Lower lobe of right lung (tissue), 2 donors: ENCODE measurements at regions not wholly inside any gene's neighbourhood (a gene's known extent, or its start where the extent isn't known, plus 50 kb on each side); places are given as distances from the start of the nearest gene placed in this dataset.

Source experiments
- ATAC-seq, 2 donors: fragments of 200-7000 bp; cut with Tn5 transposase; one replicate each; pipeline ENCODE4 v1.9.1; 2020 to 2022; ENCODE audit warnings: mild to moderate bottlenecking in 2 of 2, moderate library complexity in 2 of 2
- DNase-seq: peaks from one replicate; pipeline ENCODE4 v3.0.0-alpha.2; 2020
- H3K27ac ChIP-seq: fragments of 200-600 bp; one replicate; pipeline ENCODE4 v1.8.0; 2022
- H3K27me3 ChIP-seq: fragments of 200-600 bp; one replicate; pipeline ENCODE4 v1.8.0; 2022; ENCODE audit warnings: low read depth
- H3K36me3 ChIP-seq: fragments of 200-600 bp; one replicate; pipeline ENCODE4 v1.8.0; 2022; ENCODE audit warnings: mild to moderate bottlenecking
- H3K4me1 ChIP-seq: fragments of 200-600 bp; one replicate; pipeline ENCODE4 v1.8.0; 2022
- H3K4me3 ChIP-seq: fragments of 200-600 bp; one replicate; pipeline ENCODE4 v1.8.0; 2022; ENCODE audit warnings: mild to moderate bottlenecking
- H3K9me3 ChIP-seq: fragments of 200-600 bp; one replicate; pipeline ENCODE4 v1.8.0; 2022
- intact Hi-C: fragments of 100-400 bp; cut with DNase I; formaldehyde crosslinking; loops from one replicate; pipeline ENCODE4 v1.11.0; 2022
- TF ChIP-seq, protein P1 (sequence below): fragments of 200-600 bp; IDR thresholded peaks from one replicate; pipeline ENCODE4 v1.8.0; 2022; ENCODE audit warnings: antibody characterized with exemption, mild to moderate bottlenecking
- donor health status: DM: no; HTN: yes; CAD: no; lungs with severe emphysema.

GRCh38 chr4:126679303-126679702 is 953.5 kb upstream of the INTU start:
- Histone ChIP-seq H3K4me3 (no peak overlapping the region), H3K9me3 (no peaks in the 10 kb centered on the region), H3K4me1 (no peaks in the 10 kb centered on the region), H3K36me3 (no peaks in the 10 kb centered on the region), H3K27me3 (no peaks in the 10 kb centered on the region), H3K27ac (no peak overlapping the region)
- no peak for ATAC-seq
- no peak for DNase-seq
- TF ChIP-seq, protein P1, sequence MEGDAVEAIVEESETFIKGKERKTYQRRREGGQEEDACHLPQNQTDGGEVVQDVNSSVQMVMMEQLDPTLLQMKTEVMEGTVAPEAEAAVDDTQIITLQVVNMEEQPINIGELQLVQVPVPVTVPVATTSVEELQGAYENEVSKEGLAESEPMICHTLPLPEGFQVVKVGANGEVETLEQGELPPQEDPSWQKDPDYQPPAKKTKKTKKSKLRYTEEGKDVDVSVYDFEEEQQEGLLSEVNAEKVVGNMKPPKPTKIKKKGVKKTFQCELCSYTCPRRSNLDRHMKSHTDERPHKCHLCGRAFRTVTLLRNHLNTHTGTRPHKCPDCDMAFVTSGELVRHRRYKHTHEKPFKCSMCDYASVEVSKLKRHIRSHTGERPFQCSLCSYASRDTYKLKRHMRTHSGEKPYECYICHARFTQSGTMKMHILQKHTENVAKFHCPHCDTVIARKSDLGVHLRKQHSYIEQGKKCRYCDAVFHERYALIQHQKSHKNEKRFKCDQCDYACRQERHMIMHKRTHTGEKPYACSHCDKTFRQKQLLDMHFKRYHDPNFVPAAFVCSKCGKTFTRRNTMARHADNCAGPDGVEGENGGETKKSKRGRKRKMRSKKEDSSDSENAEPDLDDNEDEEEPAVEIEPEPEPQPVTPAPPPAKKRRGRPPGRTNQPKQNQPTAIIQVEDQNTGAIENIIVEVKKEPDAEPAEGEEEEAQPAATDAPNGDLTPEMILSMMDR = no peak
- intact Hi-C loops = no loop called here

DNA sequence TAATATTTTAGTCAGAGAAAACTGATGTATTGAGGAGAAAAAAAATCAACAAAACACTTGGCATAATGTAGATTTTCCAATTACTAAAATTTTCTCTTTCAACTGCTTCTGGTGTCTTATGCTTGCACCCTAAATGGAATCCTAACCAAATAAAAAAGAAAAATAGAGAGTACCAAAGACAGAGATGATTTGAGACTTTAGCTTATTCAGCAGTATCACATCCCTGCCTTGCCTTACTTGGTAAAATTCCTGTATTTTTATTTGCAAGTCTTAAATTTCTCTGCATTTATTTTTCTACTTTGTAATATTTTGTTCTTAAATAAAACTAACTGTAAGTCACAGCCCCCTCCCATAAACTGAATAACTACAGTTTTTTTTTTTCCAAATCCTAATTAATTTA is 950.5 kb upstream of the INTU start:
- no peak for DNase-seq
- no peak overlapping the region for H3K27ac ChIP-seq
- ATAC-seq = no peak
- no peaks in the 10 kb centered on the region for H3K27me3 ChIP-seq
- H3K9me3 ChIP-seq = no peaks in the 10 kb centered on the region
- intact Hi-C loops = no loop called here
- no peaks in the 10 kb centered on the region for H3K4me1 ChIP-seq
- TF ChIP-seq, protein P1 = no peak
- no peak overlapping the region for H3K4me3 ChIP-seq
- H3K36me3 ChIP-seq = no peaks in the 10 kb centered on the region

DNA sequence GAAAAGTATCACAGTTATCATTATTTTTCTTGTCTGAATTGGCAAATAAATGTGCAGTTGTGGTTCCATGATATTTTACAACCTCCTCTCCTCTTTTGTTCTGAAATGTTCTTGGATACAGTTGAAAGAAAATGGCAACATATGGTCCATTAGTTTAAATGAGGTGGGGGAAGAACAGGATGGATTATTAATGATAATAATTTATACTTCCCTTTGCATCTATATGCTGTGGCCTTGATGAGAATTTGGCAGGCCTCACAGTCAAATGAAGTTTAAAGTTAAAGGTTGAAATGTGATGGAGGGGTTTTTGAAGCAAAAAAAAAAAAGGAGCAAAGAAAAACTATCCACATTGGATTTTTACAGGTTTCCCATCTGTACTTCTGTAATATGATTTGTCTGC is 946.3 kb upstream of the INTU start:
- no peak for ATAC-seq
- no peak overlapping the region for H3K4me3 ChIP-seq
- TF ChIP-seq, protein P1 = no peak
- no peaks in the 10 kb centered on the region for H3K4me1 ChIP-seq
- no peaks in the 10 kb centered on the region for H3K27me3 ChIP-seq
- no peak for DNase-seq
- H3K27ac ChIP-seq = no peak overlapping the region
- no peaks in the 10 kb centered on the region for H3K9me3 ChIP-seq
- H3K36me3 ChIP-seq = no peaks in the 10 kb centered on the region
- intact Hi-C loops = no loop called here

GRCh38 chr4:126687655-126688358 is 945.0 kb upstream of the INTU start:
- TF ChIP-seq, protein P1 = no peak
- ATAC-seq = no peak
- Histone ChIP-seq H3K36me3 (no peaks in the 10 kb centered on the region), H3K27me3 (no peaks in the 10 kb centered on the region), H3K4me1 (no peaks in the 10 kb centered on the region), H3K27ac (no peak overlapping the region), H3K4me3 (no peak overlapping the region), H3K9me3 (no peaks in the 10 kb centered on the region)
- intact Hi-C loops = no loop called here
- DNase-seq = no peak

DNA sequence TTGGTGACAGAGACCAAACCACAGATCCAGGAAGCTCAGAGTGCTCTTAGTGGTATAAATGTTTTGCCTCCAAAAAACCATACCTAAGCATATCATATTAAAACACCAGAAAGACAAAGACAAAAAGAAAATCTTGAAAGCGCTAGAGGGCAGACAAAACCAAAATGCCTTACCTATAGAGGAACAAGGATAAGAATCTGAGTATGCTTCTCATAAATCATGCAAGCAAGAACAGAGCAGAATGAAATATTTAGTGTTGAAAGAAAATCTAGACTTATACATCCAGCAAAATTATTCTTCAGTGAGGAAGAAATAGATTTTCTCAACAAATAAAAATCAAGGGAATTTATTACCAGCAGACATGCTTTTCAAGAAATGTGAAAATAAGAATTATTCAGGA is 941.0 kb upstream of the INTU start:
- Histone ChIP-seq H3K9me3 (no peaks in the 10 kb centered on the region), H3K27me3 (no peaks in the 10 kb centered on the region), H3K36me3 (no peaks in the 10 kb centered on the region), H3K4me1 (no peaks in the 10 kb centered on the region), H3K27ac (no peak overlapping the region), H3K4me3 (no peak overlapping the region)
- no peak for DNase-seq
- TF ChIP-seq, protein P1 = no peak
- intact Hi-C loops = no loop called here
- no peak for ATAC-seq

DNA sequence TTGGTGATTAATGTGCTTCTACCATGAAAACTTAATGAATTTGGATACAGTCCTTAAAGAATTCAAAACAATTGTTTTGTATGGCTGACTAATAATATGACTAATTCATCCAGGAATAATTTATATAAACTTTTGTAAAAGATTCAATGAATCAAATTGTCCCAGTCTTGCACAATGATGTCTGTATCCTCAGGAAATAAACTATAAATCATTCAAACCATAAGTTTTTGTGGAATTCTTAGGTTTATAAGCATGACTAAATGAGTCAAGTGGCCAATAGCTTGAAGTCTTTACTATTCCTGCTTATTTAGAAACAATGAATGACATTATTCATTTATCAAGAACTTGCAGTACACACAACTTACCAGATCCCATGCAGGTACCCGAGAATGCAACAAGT is 935.0 kb upstream of the INTU start:
- TF ChIP-seq, protein P1 = no peak
- no peak overlapping the region for H3K27ac ChIP-seq
- H3K9me3 ChIP-seq = no peaks in the 10 kb centered on the region
- H3K36me3 ChIP-seq = no peaks in the 10 kb centered on the region
- no peaks in the 10 kb centered on the region for H3K27me3 ChIP-seq
- H3K4me1 ChIP-seq = no peaks in the 10 kb centered on the region
- no peak overlapping the region for H3K4me3 ChIP-seq
- intact Hi-C loops = no loop called here
- no peak for ATAC-seq
- DNase-seq = no peak
